PC-3 (cell line): ENCODE measurements at regions not wholly inside any gene's neighbourhood (a gene's known extent, or its start where the extent isn't known, plus 50 kb on each side); places are given as distances from the start of the nearest gene placed in this dataset.

Experiments used
- ATAC-seq: fragments of 200-7000 bp; cut with Tn5 transposase; 2 replicates; pipeline ENCODE4 v1.9.1; 2020; ENCODE audit warnings: mild to moderate bottlenecking, moderate library complexity
- BruUV-seq: library from RNA; stranded (reverse); fragments of 400-500 nt; replicated peaks from 2 replicates; lab custom pipeline; 2021; lab: Mats Ljungman, UMichigan
- CTCF ChIA-PET: fragments of 300-600 bp; sonication (Branson Sonifier 250); formaldehyde crosslinking; loops from one replicate; lab custom pipeline; 2022; ENCODE audit warnings: antibody characterized with exemption; lab: Charles Lee
- POLR2A ChIA-PET: fragments of 300-600 bp; sonication (Branson Sonifier 250); formaldehyde crosslinking; loops from one replicate; lab custom pipeline; 2022; ENCODE audit warnings: antibody characterized with exemption; ENCODE audit not compliant: unreplicated experiment; lab: Charles Lee
- DNase-seq: peaks from one replicate; pipeline ENCODE4 v3.0.0-alpha.2; 2015
- H2AFZ ChIP-seq: fragments of 300-600 bp; sonication (generic); 2 replicates; pipeline ENCODE4 v1.6.0; 2016; ENCODE audit warnings: antibody characterized with exemption, low read length
- H3F3A ChIP-seq: fragments of 300-600 bp; sonication (generic); one replicate; pipeline ENCODE4 v1.6.0; 2017; ENCODE audit warnings: antibody characterized with exemption, low read length, control low read depth, mild to moderate bottlenecking; ENCODE audit not compliant: unreplicated experiment
- H3K27ac ChIP-seq: fragments of 300-600 bp; sonication (generic); 2 replicates; pipeline ENCODE4 v1.5.1; 2016; ENCODE audit warnings: mild to moderate bottlenecking, low read length
- H3K27me3 ChIP-seq: fragments of 300-600 bp; sonication (generic); 2 replicates; pipeline ENCODE4 v1.6.1; 2016; ENCODE audit warnings: low read length, mixed read lengths
- H3K36me3 ChIP-seq: fragments of 300-600 bp; sonication (generic); 2 replicates; pipeline ENCODE4 v1.6.1; 2016; ENCODE audit warnings: low read depth, mixed run types, low read length, mixed read lengths
- H3K4me1 ChIP-seq: fragments of 300-600 bp; sonication (generic); 2 replicates; pipeline ENCODE4 v1.5.1; 2016; ENCODE audit warnings: low read length; ENCODE audit not compliant: insufficient read depth
- H3K4me2 ChIP-seq: fragments of 300-600 bp; sonication (generic); 2 replicates; pipeline ENCODE4 v1.6.0; 2016; ENCODE audit warnings: low read length
- H3K4me3 ChIP-seq: fragments of 300-600 bp; sonication (generic); 2 replicates; pipeline ENCODE4 v1.5.1; 2016; ENCODE audit warnings: mild to moderate bottlenecking, low read length, mixed read lengths
- H3K79me2 ChIP-seq: fragments of 300-600 bp; sonication (generic); 2 replicates; pipeline ENCODE4 v1.6.1; 2017; ENCODE audit warnings: low read length, mixed read lengths
- H3K9ac ChIP-seq: fragments of 300-600 bp; sonication (generic); 2 replicates; pipeline ENCODE4 v1.6.0; 2016; ENCODE audit warnings: mild to moderate bottlenecking, low read length
- H3K9me2 ChIP-seq: fragments of 300-600 bp; sonication (generic); replicated peaks from 2 replicates; pipeline ENCODE4 v1.6.1; 2016; ENCODE audit warnings: mixed run types, low read length, mixed read lengths
- H3K9me3 ChIP-seq: fragments of 300-600 bp; sonication (generic); 2 replicates; pipeline ENCODE4 v1.6.1; 2016; ENCODE audit warnings: low read length, mixed read lengths
- H4K20me1 ChIP-seq: fragments of 300-600 bp; sonication (generic); 2 replicates; pipeline ENCODE4 v1.6.1; 2016; ENCODE audit warnings: low read length, mixed read lengths
- EZH2 ChIP-seq: fragments of 300-600 bp; sonication (generic); IDR thresholded peaks from one replicate; pipeline ENCODE4 v1.6.1; 2017; ENCODE audit warnings: antibody characterized with exemption, mild to moderate bottlenecking, low read length; ENCODE audit not compliant: unreplicated experiment
- EZH2phosphoT487 ChIP-seq: fragments of 300-600 bp; sonication (generic); IDR thresholded peaks from 2 replicates; pipeline ENCODE4 v1.6.1; 2018; ENCODE audit warnings: mild to moderate bottlenecking, antibody characterized with exemption, low read length, borderline replicate concordance
- intact Hi-C: fragments of 100-400 bp; cut with micrococcal nuclease; formaldehyde crosslinking; loops from 2 replicates; pipeline ENCODE4 v1.9.0; 2023
- TF ChIP-seq, protein P1 (sequence below): fragments of 300-600 bp; sonication (generic); conservative IDR thresholded peaks from 2 replicates; pipeline ENCODE4 v1.5.1; 2017; ENCODE audit warnings: antibody characterized with exemption, low read depth, mild to moderate bottlenecking, low read length

DNA sequence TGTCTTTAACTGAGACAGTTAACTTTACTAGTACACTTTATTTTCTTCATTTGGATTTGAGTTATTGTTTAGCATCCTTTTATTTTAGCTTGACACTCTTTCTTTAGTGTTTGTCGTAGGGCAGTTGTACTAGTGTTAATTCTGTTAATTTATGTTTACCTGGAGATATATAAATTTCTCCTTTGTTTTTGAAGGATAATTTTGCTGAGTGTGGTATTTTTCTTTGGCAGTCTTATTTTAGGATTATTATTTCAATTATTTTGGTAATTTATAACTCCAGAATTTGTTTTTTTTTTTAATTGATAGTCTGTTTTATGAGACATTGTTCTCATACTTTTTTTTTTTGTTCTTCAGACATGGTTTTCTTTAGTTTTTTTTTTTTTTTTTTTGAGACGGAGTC lies 73.8 kb upstream of the CHODL start:
- Histone ChIP-seq H3K36me3 (no peaks in the 10 kb centered on the region), H2AFZ (no peak overlapping the region), H3F3A (no peaks in the 10 kb centered on the region), H3K9me2 (no peaks in the 10 kb centered on the region), H4K20me1 (no peaks in the 10 kb centered on the region), H3K4me1 (no peaks in the 10 kb centered on the region), H3K9me3 (no peaks in the 10 kb centered on the region), H3K4me2 (no peak overlapping the region), H3K79me2 (no peaks in the 10 kb centered on the region), H3K27ac (no peak overlapping the region), H3K27me3 (no peaks in the 10 kb centered on the region), H3K4me3 (no peak overlapping the region), H3K9ac (no peak overlapping the region)
- TF ChIP-seq EZH2: no peak
- no peak for TF ChIP-seq EZH2phosphoT487
- TF ChIP-seq, protein P1, sequence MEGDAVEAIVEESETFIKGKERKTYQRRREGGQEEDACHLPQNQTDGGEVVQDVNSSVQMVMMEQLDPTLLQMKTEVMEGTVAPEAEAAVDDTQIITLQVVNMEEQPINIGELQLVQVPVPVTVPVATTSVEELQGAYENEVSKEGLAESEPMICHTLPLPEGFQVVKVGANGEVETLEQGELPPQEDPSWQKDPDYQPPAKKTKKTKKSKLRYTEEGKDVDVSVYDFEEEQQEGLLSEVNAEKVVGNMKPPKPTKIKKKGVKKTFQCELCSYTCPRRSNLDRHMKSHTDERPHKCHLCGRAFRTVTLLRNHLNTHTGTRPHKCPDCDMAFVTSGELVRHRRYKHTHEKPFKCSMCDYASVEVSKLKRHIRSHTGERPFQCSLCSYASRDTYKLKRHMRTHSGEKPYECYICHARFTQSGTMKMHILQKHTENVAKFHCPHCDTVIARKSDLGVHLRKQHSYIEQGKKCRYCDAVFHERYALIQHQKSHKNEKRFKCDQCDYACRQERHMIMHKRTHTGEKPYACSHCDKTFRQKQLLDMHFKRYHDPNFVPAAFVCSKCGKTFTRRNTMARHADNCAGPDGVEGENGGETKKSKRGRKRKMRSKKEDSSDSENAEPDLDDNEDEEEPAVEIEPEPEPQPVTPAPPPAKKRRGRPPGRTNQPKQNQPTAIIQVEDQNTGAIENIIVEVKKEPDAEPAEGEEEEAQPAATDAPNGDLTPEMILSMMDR: no peak
- DNase-seq (no peak), ATAC-seq (no peak)
- CTCF ChIA-PET: no interaction called here
- BruUV-seq: no TSS peak
- intact Hi-C loops: no loop called here
- POLR2A ChIA-PET: no interaction called here

DNA sequence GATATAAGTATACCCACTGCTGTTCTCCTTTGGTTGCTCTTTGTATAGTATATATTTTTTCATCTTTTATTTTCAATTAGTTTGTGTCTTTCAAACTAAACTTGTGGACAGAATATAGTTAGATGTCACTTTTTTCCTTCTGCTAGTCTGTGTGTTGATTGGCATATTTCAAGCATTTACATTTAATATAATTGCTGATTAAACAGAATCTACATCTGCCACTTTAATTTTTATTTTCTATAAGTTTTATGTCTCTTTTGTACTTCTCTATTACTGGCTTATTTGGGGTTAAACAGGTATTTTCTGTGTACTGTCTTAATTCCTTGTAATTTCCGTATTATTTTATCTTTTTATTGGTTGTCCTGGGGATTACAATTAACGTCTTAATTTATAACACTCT lies 74.4 kb upstream of the CHODL start:
- H3K4me3 ChIP-seq: no peak overlapping the region
- H3K36me3 ChIP-seq: no peaks in the 10 kb centered on the region
- no peaks in the 10 kb centered on the region for H3K4me1 ChIP-seq
- BruUV-seq: no TSS peak
- no peak overlapping the region for H3K4me2 ChIP-seq
- ChIA-PET POLR2A (no interaction called here), CTCF (no interaction called here)
- TF ChIP-seq EZH2phosphoT487: no peak
- TF ChIP-seq, protein P1: no peak
- no peak for TF ChIP-seq EZH2
- H3K27me3 ChIP-seq: no peaks in the 10 kb centered on the region
- H3K27ac ChIP-seq: no peak overlapping the region
- H3K79me2 ChIP-seq: no peaks in the 10 kb centered on the region
- H2AFZ ChIP-seq: no peak overlapping the region
- H3K9me3 ChIP-seq: no peaks in the 10 kb centered on the region
- intact Hi-C loops: no loop called here
- H3K9me2 ChIP-seq: no peaks in the 10 kb centered on the region
- no peak for ATAC-seq
- no peak overlapping the region for H3K9ac ChIP-seq
- H4K20me1 ChIP-seq: no peaks in the 10 kb centered on the region
- no peaks in the 10 kb centered on the region for H3F3A ChIP-seq
- no peak for DNase-seq

DNA sequence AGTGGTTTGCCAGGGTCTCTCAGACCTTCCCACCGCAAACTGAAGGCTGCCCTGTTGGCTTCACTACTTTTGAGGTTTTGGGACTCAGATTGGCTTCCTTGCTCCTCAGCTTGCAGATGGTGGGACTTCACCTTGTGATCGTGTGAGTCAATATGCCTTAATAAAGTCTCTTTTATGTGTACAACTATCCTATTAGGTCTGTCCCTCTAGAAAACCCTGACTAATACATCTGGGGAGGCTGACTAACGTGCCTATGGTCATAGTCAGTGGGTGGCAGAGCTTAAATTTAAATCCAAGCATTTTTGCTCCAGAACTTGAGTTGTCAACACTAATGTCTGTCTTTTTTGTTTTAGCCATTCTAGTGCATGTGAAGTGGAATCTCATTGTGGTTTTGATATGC lies 76.5 kb upstream of the CHODL start:
- intact Hi-C loops: no loop called here

More for the DNA sequence above, 76.5 kb upstream of the CHODL start:
- H3K79me2 ChIP-seq: no peaks in the 10 kb centered on the region
- H4K20me1 ChIP-seq: no peaks in the 10 kb centered on the region
- DNase-seq (no peak), ATAC-seq (no peak)
- no peaks in the 10 kb centered on the region for H3K9me3 ChIP-seq
- CTCF ChIA-PET: no interaction called here
- H3K9me2 ChIP-seq: no peaks in the 10 kb centered on the region
- BruUV-seq: no TSS peak
- no peak overlapping the region for H3K9ac ChIP-seq
- H3K4me2 ChIP-seq: no peak overlapping the region
- no peak overlapping the region for H3K4me3 ChIP-seq
- no peak overlapping the region for H2AFZ ChIP-seq
- no peaks in the 10 kb centered on the region for H3K36me3 ChIP-seq
- TF ChIP-seq, protein P1: no peak
- TF ChIP-seq EZH2 (no peak), EZH2phosphoT487 (no peak)
- no peak overlapping the region for H3K27ac ChIP-seq
- no peaks in the 10 kb centered on the region for H3F3A ChIP-seq
- no peaks in the 10 kb centered on the region for H3K4me1 ChIP-seq
- no peaks in the 10 kb centered on the region for H3K27me3 ChIP-seq
- POLR2A ChIA-PET: no interaction called here
